ENCODE measurements at regions not wholly inside any gene's neighbourhood (a gene's known extent, or its start where the extent isn't known, plus 50 kb on each side); places are given as distances from the start of the nearest gene placed in this dataset.

DNA sequence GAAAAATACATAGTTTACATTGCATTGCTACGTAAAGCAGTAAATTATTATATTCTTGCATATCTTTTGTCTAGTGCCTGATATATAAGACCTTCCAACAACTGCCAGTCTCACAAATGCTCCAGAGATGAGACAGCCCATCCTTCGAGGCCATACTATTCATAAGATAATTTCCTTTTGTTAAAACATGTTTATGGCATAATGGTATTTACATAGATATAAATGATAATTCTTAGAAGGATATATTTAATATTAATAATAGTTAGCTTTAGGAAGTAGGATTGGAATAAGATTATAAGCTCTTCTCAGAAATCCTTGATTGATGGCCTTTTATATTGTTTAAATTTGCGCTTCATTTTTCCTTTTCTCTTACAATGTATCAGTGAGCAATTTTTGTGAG is 1410.1 kb upstream of the MIR17HG start:
- no peak for DNase-seq

DNA sequence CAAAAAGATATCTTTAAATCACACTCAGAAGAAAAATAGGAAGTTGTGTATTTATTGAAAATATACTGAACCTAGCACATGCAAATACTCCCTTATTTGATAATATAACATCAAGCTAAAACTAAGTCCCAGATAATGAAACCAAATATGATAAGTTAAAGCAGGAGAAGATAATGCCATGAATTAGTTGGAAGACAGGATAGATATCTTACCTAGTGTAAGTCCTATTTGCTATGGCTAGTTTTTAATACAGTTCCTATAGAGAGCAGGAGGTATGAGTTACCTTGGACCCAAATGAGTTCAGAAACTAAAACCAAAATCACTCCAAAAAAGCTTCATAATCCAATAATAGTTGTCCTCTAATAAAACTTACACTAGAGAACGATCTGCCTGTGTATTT is 1407.1 kb upstream of the MIR17HG start:
- DNase-seq: no peak

DNA sequence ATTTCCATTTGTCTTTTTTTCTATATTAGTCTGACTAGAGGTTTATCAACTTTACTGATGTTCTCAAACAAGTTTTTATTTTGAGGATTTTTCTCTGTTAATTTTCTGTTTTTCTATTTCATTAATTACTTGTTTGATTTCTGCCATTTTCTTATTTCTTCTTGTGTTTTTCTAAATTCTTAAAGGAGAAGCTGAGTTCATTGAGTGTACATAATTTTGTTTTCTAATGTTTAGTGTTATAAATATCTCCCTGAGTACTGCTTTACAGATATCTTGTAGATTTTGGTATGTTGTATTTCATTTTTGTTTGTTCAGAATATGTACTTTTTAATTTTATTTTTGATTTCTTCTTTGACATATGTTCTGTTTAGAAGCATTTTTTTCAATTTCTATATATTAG is 1404.3 kb upstream of the MIR17HG start:
- DNase-seq: no peak

DNA sequence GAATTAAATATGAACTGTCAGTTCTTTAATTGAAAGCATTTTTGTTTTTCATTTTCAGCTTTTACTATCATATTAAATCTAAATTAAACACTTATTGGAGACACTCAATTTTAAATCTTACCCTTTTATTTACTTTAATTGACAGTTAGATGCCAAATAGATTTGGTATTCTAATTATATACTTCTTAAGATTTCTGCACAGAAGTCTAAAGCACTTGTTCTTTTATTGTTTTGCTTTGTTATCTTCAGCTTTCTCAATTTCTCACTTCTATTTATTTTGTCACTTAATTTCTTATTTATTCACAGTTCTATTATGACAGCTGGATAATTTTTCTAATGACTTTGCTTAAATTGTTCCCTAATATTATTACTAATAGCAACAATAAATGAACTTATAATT is 1397.3 kb upstream of the MIR17HG start:
- DNase-seq: no peak

DNA sequence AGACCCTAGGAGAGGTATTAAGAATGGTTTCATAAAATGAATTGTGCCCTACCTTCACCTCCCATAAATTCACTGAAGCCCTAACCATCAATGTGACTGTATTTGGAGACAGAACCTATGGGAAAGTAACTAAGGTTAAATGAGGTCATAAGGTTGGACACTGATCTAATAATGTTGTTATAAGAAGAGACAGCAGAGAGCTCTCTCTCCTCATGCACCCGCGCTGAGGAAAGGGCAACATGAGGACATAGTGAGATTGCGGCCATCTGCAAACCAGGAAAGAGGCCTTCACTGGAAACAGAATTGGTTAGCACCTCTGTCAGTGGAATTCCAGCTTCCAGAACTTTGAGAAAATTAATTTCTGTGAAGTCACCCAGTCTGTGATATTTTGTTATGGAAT is 1396.1 kb upstream of the MIR17HG start:
- DNase-seq: no peak

DNA sequence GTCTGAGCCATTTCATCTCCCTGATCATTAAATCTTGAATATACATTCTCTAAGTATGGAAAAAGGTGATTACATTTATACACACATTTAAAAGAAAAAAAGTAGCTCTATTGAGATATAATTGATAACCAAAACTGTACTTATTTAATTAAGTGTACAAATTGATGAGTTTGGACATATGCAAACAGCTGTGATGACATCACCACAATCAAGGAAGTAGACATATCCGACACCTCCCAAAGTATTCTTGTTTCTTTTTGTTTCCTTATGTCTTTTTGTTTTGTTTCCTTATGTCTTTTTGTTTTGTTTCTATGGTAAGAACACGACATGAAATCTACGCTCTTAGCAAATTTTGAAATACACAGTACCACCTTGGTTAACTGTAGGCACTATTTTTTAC is 1393.9 kb upstream of the MIR17HG start:
- DNase-seq: no peak

DNA sequence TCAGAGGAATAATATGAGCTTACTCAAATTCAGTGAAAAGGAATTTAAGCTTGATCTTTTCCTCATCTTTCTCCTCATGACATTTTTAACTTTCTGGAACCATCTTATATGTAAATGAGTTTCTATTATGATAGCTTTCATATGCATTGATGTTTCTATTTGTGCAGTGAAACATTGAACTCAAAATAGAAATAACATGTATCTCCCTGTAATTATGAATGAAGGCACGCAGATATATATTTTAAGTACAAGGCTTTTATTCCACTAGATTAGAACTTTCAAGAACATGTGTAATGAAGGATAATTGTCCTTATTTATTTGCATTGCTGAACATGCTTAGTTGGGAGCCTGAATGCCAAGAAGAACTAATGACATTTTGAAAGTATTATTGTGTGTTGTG is 1391.7 kb upstream of the MIR17HG start:
- no peak for DNase-seq

DNA sequence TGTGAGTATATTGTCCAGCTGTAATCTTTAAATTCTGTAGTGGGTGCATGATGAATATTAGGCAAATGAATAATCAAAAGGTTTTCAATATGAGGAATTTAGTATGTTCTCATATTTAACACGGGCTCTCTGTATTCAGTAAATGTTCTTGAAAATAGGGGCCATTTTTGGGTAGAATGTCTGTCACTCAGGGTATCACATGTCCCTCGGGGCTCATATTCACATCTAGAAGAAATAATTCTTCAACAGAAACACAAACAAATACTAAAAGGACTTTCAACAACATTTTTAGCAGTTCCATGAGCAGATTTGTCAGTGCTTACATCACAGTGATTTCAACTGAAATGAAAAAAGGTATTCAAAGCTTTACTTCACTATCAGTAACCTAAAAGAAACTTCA is 1388.4 kb upstream of the MIR17HG start:
- no peak for DNase-seq

DNA sequence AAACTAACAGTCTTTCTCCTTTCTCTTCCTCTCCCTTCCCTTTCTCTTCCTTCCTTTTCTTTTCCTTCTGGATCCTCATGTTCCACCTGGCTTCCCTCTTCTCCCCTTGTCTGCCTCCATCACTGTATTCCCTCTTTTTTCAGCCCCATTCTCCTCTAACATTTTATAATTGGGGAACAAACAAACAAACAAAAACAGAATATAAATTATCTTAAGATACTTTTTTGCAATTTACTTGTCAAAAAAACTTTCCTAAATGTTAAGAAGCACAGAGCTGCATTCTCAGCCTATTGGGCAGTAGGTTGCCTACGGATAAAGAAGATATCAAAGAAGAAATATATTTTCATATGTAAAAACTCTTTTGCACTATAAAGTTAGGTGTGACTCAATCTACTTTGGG is 1382.2 kb upstream of the MIR17HG start:
- no peak for DNase-seq

DNA sequence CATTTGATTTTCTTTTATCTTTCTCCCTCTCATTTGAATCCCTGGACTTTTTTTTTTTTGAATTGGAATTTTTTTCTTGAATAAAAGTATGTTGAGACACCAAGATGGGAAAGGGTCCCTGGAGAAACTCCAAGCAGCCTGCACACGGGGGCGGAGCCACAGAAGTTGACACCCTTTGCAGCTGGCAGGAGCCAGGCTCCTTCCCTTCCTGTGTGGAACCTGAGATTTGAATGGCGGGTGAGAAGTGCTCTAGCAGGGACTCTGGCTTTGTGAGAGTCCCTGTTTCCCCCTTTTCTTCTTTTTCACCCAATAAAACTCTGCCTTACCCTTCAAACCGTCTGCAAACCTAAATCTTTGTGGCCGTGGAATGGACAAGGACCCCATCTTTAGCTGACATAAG is 1381.0 kb upstream of the MIR17HG start:
- DNase-seq: no peak

DNA sequence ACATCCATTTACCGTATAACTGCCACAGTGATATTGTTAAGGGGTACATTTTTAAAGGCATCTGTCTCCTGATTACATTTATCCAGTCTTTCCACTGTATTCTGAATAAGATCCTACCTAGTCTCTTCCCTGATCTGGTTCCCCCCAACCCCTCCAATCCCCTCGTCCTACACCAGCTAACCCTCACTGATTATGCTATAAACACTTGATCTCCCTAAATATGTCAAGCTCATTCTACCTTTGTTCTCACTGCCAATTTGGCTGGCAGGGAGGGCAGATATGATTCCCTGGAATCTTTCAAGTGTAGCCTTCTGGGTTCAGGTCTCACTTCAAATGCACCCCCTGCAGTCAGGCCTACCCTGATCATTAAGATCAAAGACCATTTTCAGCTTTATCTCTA is 1379.8 kb upstream of the MIR17HG start:
- no peak for DNase-seq

DNA sequence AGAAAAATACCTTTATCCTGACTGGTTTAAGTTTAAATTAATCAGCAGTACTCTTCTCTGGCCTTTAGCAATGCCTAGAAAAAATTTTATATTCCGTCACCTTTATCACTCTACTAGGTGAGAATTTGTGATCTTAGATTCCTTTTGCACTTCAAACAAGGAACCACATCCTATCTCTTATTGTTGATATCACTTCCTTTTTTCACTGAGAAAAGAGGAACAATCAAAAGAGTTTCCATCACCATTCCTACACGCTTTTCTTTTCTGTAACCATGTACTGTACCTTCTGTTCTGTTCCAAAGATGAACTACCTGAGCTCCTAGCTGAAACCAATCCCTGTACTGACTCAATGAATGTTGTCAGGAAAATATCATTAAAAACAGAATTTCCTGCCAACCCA is 1379.0 kb upstream of the MIR17HG start:
- no peak for DNase-seq

DNA sequence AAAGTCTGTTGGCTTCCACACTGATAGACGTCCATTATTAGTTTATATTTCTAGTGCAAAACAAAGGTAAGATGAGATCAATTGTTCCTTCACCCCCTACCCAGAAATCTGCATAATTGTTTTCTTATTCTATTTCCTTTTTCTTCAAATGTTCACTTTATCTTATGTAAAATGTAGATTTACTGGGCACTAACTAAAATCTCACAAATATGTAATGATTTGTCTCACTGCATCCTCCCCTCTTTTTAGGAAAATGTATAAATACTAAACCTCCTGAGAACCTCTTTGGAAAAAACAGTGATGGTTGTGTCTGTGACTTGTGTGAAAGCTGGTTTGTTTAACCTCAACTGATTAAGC is 1377.2 kb upstream of the MIR17HG start:
- DNase-seq: no peak

DNA sequence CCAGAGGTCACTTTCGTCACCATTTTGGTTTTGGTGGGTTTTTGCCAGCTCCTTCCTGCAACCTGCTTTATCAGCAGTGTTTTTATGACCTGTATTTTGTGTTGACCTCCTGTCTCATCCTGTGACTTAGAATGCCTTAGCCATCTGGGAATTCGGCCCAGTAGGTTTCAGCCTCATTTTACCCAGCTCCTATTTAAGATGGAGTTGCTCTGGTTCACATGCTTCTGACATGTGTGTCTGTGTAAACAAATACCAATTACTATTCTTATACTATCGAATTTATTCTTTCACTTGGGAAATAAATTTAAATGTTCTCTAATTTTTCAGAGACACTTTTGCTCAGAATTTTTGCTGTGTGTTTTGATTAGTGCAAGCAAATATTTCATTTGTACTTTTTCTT is 1370.3 kb upstream of the MIR17HG start:
- DNase-seq: no peak

DNA sequence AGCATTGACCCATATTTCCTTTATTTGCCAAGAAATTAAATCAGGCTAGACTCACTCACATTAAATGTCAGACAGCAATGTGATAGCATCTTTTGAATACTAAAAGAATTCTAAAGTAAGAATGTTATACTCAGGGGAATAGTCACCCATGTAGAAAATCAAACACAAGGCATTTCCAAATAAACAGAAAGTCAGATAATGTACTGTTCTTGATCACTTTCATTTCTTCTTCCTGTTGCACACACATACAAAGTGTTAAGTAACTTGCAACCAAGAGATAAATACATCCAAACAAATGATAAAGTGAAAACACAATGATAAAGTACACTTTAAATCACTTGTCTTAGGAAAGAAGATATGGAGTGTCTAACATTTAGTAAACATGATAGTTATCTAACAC is 1366.6 kb upstream of the MIR17HG start:
- no peak for DNase-seq

DNA sequence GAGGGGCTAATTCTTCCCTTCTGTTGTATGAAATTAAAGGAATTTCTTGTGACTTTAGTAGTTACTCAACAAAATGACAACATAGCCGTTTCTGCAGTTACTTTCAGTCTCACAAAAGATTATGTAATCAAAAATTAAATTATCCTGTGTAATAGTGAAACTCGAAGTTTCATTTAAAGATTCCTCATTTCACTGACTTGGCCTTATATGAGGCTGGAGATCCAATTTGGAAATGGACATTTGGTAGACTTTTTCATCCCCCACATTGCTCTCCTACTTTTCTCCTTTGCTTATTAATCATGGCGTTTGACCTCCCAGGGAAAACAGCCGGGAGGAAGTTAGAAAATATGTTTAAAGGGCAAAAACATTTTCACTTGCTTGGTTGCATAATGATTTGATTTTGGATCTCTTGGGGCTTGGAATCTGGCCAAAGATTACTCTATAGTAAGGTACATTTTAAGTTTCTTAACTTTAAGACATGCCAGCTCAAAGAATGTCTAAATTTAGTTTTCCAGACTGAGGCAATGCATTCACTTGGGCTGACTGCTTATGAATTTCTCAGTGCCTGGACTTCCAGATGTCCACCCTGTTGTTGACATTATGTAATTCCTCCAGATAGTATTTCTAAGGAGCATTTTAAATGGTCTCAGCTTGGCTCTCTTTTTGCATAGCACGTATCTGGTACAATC is 1364.9 kb upstream of the MIR17HG start:
- DNase-seq: no peak

DNA sequence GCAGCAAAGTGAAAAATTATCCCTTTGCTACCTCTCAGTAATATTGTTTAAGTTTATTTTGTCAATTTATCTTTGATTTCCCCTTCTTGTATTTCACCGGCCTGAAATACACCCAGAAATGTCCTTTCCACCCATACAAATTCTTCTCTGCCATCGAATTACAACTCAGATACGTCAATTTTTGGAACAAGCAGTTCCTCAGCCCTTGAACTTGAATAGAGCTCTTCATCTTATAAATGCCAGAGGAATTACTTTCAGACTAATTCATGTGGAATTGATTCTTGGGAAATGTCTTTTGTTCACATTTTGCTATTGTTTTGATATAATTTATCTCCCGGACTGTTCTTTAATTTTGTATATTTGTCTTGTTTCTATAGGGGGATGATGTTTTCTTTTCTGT is 1359.3 kb upstream of the MIR17HG start:
- DNase-seq: no peak

DNA sequence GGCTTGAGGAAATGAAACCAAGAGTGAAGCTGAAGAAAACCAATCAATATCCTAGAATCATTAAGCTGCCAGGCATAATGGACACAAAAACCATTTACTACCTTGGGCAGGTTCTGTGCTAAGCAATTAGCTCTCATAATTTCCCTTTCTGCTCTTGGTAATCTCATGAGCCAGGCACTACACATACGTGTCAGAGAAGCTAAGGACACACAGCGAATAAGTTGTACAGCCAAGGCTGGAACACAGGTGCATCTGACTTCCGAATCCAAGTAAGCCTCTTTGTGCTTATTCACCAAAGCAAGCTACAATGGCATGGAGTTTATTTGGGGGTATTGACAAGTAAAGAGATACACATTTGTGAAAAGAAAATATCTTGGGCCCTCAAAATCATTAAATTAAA is 1343.9 kb upstream of the MIR17HG start:
- no peak for DNase-seq

DNA sequence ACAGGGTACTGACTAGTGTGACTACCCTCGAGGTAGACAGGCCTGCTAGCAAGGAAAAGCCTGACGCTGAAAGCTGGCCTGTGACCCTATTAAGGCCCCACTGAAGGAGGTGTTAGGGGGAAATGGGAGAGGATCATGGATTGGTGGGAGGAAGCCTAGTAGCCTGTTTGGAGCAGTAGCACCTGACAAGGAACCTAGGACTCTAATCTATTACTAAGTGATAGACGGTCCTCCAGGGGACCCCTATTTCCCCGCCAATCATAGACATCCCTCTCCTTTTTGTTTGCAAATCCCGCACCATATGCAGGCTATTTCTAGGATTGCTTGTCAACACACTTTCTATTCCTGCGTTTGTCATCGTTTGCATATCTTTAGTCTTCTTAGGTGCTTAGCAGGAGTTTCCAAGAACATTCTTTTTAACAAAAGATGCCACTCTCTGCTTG is 1338.8 kb upstream of the MIR17HG start:
- DNase-seq: no peak

DNA sequence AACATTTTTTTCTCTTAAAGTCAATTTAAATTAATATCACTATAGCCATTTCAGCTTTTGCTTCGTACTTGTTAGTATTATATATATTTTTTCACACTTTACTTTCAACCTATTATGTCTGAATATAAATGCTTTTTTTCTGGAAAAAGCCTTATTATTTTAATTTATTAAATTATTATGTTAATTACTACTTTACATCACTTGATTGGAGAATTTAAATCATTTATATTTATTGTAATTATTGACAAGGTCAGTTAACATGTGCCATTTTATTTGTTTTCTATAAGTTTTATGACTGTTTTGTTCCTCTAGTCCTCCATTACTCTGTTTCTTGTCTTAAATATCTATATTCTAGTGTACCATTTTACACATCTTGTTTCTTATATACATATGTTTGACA is 1333.4 kb upstream of the MIR17HG start:
- DNase-seq: no peak

DNA sequence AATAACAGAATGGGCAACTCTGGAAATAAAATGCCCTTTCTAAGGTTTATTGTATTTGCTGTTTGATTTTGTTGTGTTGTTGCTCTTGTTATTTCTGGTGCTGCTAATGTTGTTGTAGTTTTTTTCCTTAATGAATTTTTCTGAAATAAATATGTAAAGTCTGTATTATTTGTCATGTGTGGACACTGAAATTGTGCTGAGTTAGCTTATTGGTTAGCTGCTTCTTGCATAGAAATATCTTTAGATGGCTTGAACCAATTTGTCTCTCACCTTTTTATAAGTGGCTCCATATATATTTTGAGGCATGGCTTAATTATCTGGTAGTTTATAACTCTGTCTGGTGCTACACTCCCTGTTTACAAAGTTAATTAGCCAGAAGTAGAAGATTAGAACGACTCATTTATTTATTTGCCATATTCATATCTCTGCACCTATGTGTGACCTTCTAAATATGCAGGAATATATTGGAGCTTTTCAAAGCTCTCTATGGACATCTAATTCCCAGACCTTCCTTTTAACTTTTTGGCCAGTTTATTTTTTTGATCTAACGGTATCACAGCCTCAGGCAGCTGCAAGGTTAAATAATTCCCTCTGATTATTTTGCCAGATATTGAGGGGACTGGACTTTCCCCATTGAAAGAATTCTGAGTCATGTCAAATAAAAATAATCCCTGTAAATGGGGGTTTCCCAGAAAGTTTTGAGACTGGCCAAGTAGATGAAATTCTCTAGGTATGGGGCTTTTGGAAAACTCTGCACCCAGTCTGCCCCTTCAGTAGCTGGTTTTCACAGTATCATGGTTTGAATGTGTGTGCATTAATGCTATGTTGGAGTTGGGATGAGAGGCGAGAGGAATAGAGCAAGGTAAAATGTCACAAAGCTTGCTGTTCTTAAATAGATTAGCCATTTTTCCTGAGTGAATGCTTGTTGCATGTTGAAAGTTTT is 1331.7 kb upstream of the MIR17HG start:
- no peak for DNase-seq

DNA sequence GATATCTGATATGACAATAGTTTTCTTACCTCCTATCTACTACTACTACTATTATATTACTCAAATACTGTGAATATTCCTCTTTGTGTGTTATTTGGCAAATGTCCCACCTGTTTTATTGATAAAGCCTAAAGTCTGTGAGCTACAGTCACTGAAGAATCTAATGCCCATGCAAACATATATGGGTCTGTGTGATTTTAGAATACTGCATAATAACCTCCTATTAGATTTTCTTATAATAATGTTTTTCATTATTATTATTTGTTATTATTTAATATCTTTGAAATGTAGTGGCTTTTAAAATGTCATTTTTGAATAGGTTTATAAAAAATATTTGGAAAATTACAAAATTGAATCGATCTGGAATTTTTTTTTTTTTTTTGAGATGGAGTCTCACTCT is 1330.8 kb upstream of the MIR17HG start:
- no peak for DNase-seq

DNA sequence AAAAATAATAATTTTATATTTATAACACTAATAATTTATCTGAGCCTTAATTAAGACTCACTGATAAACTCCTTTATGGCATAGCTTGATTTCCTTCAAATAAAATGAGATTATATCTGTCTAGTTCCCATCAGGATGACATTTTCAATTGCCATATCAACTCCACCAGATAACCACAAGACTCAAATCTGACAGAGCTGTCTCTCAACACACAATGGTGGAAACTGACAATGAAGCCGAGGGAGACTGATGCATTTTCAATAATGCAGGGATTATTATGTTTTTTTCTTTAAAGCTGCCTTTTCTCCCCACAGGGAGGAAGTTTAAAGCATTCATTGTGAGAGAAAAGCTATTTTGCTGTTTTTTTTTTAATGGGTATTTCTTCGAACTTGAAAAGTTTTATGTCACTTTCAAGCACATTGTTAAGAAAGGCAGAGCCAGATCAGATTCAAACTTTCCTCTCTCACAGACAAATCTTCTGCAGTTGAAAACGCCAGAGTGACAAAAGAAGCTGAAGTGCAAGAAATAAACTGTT is 1326.9 kb upstream of the MIR17HG start:
- DNase-seq: no peak

DNA sequence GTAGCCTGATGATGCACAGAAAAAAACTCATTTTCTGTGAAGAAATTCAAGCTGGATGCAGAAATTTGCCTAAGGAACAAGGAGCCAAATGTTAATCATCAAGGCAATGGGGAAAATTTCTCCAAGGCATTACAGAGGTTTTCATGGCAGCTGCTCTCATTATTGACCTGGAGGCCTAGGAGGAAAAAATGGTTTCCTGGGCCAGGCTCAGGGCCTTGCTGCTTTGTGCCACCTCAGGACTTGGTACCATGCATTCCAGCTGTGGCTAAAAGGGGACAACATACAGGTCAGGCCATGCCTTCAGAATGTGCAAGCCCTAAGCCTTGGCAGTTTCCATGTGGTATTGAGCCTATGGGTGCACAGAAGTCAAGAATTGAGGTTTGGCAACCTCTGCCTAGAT is 1320.1 kb upstream of the MIR17HG start:
- no peak for DNase-seq

Data from activated CD4-positive, alpha-beta T cell treated with anti-CD3 and anti-CD28 coated beads for 48 hours (primary cell).